ENCODE measurements at regions not wholly inside any gene's neighbourhood (a gene's known extent, or its start where the extent isn't known, plus 50 kb on each side); places are given as distances from the start of the nearest gene placed in this dataset.
"Not testable (repeated sequence)": the region's sequence is repeated elsewhere in the genome, so short reads cannot be mapped to it uniquely, and the experiment has no call there.

DNA sequence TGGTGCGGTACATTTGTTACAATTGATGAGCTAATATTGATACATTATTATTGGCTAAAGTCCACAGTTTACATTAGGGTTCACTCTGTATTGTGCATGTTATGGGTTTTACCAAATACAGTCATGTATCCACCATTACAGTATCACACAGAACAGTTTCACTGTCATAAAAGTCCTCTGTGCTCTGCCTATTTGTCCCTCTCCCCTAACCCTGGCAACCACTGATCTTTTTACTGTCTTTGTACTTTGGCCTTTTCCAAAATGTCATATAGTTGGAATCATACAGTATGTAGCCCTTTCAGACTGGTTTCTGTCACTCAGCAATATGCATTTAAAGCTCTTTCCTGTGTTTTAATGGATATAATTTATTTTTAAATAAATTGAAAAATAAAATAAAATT lies 83.1 kb upstream of the SLC4A7 start:
- H3K9ac ChIP-seq (ENCODE audit: low read length), result no peak overlapping the region
- H3K4me1 ChIP-seq (ENCODE audit: insufficient read depth, low read length), result peaks cover 39% of the 10 kb centered on the region
- no peaks in the 10 kb centered on the region for H3K27me3 ChIP-seq (ENCODE audit: control insufficient read depth in 1 of 2, insufficient read depth in 2 of 2, low read length in 2 of 2)
- H3K4me3 ChIP-seq (ENCODE audit: low read depth in 1 of 2, low read length in 2 of 2), result no peak overlapping the region
- H3K27ac ChIP-seq (ENCODE audit: low read depth, low read length), result no peak overlapping the region
- H3K9me3 ChIP-seq (ENCODE audit: low read length), result no peaks in the 10 kb centered on the region
- no peaks in the 10 kb centered on the region for H3K36me3 ChIP-seq (ENCODE audit: insufficient read depth, low read length)

DNA sequence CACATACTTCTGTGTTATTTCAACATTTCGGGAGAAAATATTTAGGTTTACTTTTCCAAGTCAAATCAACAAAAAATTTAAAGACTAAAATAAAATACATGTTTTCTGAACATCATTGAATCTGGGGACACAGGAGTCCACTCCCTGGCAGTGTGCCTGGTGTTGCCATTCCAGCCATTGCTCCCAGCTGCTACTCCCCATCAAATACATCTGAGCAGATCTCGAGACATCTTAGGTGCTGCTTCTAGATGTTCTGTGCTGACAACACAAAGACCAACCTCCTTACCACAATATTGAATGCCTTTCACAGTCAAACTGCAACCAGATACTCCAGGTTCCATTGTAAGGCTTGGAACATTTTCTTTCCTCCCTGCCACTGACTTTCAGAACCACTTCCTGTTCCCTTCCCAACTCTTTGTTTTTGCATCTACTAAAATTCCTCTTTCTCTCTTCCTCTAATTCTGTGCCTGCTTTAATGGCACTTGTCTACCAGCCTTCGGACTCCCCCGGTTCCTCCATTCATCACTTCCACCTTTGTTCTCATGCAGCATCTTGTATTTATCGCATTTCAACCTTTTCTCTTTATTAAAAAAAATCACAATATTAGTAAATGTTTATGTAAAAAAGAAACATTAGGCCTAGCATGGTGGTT lies 81.1 kb upstream of the SLC4A7 start:
- Histone ChIP-seq H3K4me1 (ENCODE audit: insufficient read depth, low read length) (peaks cover 24% of the 10 kb centered on the region), H3K36me3 (ENCODE audit: insufficient read depth, low read length) (no peaks in the 10 kb centered on the region), H3K9me3 (ENCODE audit: low read length) (no peaks in the 10 kb centered on the region), H3K9ac (ENCODE audit: low read length) (no peak overlapping the region), H3K27me3 (ENCODE audit: control insufficient read depth in 1 of 2, insufficient read depth in 2 of 2, low read length in 2 of 2) (no peaks in the 10 kb centered on the region), H3K27ac (ENCODE audit: low read depth, low read length) (peak overlapping the region; percentile 7), H3K4me3 (ENCODE audit: low read depth in 1 of 2, low read length in 2 of 2) (no peak overlapping the region)

DNA sequence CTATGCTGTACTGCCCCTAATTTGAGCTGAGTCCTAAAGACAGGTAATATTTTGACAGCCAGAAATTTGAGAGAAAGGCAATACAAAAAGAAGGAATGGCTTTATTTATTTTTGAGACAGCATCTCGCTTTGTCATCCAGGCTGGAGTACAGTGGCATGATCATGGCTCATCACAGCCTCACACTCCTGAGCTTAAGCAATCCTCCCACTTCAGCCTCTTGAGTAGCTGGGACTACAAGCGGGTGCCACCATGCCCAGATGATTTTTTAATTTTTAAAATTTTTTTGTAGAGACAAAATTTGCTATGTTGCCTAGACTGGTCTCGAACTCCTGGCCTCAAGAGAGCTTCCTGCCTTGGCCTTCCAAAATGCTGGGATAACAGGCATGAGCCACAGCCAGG lies 77.4 kb upstream of the SLC4A7 start:
- no peak overlapping the region for H3K4me3 ChIP-seq (ENCODE audit: low read depth in 1 of 2, low read length in 2 of 2)
- peaks cover 24% of the 10 kb centered on the region for H3K4me1 ChIP-seq (ENCODE audit: insufficient read depth, low read length)
- H3K36me3 ChIP-seq (ENCODE audit: insufficient read depth, low read length), result no peaks in the 10 kb centered on the region
- no peak overlapping the region for H3K27ac ChIP-seq (ENCODE audit: low read depth, low read length)
- H3K27me3 ChIP-seq (ENCODE audit: control insufficient read depth in 1 of 2, insufficient read depth in 2 of 2, low read length in 2 of 2), result no peaks in the 10 kb centered on the region
- H3K9ac ChIP-seq (ENCODE audit: low read length), result no peak overlapping the region
- H3K9me3 ChIP-seq (ENCODE audit: low read length), result no peaks in the 10 kb centered on the region

DNA sequence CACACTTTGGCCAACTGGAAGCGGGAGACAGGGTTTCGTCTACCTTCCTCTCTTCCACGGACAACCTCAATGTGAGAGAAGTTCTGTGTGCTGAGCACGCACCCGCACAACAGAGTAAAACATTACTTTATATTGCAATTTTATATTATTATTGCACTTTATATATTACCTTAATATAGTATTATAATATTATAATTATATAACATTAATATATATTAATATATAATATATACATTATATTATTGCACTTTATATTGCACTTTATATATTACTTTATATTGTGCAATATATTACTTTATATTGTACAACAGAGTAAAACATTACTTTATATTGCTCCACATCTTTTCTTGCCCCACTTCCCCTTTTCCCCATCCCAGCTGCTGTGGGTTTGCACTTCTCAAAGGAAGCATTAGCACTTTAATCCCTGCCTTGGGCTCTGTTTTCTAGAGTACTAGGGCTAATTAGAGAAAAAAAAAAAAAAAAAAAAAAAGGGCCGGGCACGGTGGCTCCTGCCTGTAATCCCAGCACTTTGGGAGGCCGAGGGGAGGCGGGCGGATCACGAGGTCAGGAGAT lies 76.4 kb upstream of the SLC4A7 start:
- no peaks in the 10 kb centered on the region for H3K27me3 ChIP-seq (ENCODE audit: control insufficient read depth in 1 of 2, insufficient read depth in 2 of 2, low read length in 2 of 2)
- no peaks in the 10 kb centered on the region for H3K36me3 ChIP-seq (ENCODE audit: insufficient read depth, low read length)
- H3K4me1 ChIP-seq (ENCODE audit: insufficient read depth, low read length), result peaks cover 24% of the 10 kb centered on the region
- H3K9me3 ChIP-seq (ENCODE audit: low read length), result no peaks in the 10 kb centered on the region
- no peak overlapping the region for H3K27ac ChIP-seq (ENCODE audit: low read depth, low read length)
- H3K9ac ChIP-seq (ENCODE audit: low read length), result no peak overlapping the region
- H3K4me3 ChIP-seq (ENCODE audit: low read depth in 1 of 2, low read length in 2 of 2), result no peak overlapping the region

DNA sequence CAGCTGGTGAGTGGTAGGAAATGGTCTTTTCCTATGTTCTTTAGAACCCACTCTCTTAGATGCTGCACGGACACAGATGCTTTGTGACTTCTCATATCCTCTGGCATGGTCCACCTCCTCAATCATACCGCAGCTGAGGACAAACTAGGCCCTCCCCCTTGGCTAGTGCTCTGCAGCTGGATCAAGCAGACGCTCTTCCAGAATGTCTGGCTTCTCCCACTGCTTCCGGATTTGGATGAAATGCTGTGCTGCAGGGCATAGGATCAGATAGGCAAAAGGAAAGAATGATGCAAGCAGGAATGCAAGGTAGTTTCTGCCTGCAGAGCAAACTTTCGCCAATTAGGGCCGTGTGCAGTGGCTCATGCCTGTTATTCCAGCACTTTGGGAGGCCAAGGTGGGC lies 75.7 kb upstream of the SLC4A7 start:
- no peak overlapping the region for H3K27ac ChIP-seq (ENCODE audit: low read depth, low read length)
- no peak overlapping the region for H3K9ac ChIP-seq (ENCODE audit: low read length)
- no peak overlapping the region for H3K4me3 ChIP-seq (ENCODE audit: low read depth in 1 of 2, low read length in 2 of 2)
- H3K27me3 ChIP-seq (ENCODE audit: control insufficient read depth in 1 of 2, insufficient read depth in 2 of 2, low read length in 2 of 2), result no peaks in the 10 kb centered on the region
- H3K9me3 ChIP-seq (ENCODE audit: low read length), result no peaks in the 10 kb centered on the region
- H3K4me1 ChIP-seq (ENCODE audit: insufficient read depth, low read length), result peaks cover 20% of the 10 kb centered on the region
- no peaks in the 10 kb centered on the region for H3K36me3 ChIP-seq (ENCODE audit: insufficient read depth, low read length)

DNA sequence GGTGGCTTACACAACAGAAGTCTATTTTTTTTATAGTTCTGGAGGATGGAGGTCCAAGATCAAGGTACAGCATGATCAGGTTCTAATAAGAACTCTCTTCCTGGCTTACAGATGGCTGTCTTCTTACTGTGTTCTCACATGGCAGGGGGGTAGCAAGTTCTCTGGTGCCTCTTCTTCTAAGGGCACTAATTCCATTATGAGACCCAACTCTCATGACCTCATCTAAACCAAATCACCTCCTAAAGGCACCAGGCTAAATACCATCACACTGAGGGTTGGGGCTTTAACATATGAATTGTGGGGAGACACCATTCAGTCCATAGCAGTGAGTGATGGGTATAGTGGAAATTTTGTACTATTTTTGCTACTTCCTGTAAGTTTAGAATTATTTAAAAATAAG lies 75.2 kb upstream of the SLC4A7 start:
- Histone ChIP-seq H3K4me1 (ENCODE audit: insufficient read depth, low read length) (peaks cover 20% of the 10 kb centered on the region), H3K4me3 (ENCODE audit: low read depth in 1 of 2, low read length in 2 of 2) (no peak overlapping the region), H3K9me3 (ENCODE audit: low read length) (no peaks in the 10 kb centered on the region), H3K27ac (ENCODE audit: low read depth, low read length) (no peak overlapping the region), H3K27me3 (ENCODE audit: control insufficient read depth in 1 of 2, insufficient read depth in 2 of 2, low read length in 2 of 2) (no peaks in the 10 kb centered on the region), H3K36me3 (ENCODE audit: insufficient read depth, low read length) (no peaks in the 10 kb centered on the region), H3K9ac (ENCODE audit: low read length) (no peak overlapping the region)

DNA sequence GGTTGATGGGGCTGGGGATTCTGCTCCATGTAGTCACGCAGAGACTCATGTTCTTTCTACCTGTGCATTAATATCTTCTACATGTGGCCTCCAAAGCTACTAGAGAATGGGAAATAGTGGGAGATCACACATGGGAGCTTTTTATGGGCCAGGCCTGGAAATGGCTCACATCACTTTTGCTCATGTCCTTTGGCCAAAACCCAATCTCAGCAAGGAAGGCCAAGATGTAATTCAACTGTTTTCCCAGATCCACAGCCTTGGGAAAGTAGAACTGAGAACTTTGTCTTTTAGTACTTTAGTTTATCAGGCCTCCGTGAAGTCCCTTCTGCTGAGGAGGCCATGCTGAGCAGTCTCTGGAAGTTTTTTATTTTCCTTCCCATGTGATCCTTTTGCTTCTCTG lies 73.2 kb upstream of the SLC4A7 start:
- Histone ChIP-seq H3K9me3 (ENCODE audit: low read length) (no peaks in the 10 kb centered on the region), H3K27me3 (ENCODE audit: control insufficient read depth in 1 of 2, insufficient read depth in 2 of 2, low read length in 2 of 2) (no peaks in the 10 kb centered on the region), H3K4me3 (ENCODE audit: low read depth in 1 of 2, low read length in 2 of 2) (no peak overlapping the region), H3K4me1 (ENCODE audit: insufficient read depth, low read length) (peaks cover 14% of the 10 kb centered on the region), H3K27ac (ENCODE audit: low read depth, low read length) (peak overlapping the region; percentile 24), H3K9ac (ENCODE audit: low read length) (no peak overlapping the region), H3K36me3 (ENCODE audit: insufficient read depth, low read length) (no peaks in the 10 kb centered on the region)

DNA sequence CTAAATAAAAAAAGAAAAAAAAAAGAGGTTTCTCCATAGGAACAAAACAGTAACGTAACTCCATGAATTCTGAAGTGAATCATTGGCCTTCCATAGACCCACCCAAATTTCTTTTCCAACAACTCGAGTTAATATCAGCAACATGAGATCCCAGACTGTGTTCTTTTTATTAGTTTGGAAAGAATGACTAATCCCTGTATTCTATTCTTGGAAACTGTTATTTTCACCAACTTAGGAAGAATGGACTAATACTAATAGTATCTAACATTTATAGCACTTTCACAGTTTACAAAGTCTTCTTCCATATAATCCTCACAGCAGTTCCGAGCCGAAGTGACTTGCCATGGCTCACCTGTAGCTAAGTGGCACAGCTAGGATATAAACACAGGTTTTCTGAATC lies 72.7 kb upstream of the SLC4A7 start:
- Histone ChIP-seq H3K36me3 (ENCODE audit: insufficient read depth, low read length) (no peaks in the 10 kb centered on the region), H3K27me3 (ENCODE audit: control insufficient read depth in 1 of 2, insufficient read depth in 2 of 2, low read length in 2 of 2) (no peaks in the 10 kb centered on the region), H3K4me1 (ENCODE audit: insufficient read depth, low read length) (peaks cover 14% of the 10 kb centered on the region), H3K27ac (ENCODE audit: low read depth, low read length) (peak overlapping the region; percentile 24), H3K9me3 (ENCODE audit: low read length) (no peaks in the 10 kb centered on the region), H3K4me3 (ENCODE audit: low read depth in 1 of 2, low read length in 2 of 2) (no peak overlapping the region), H3K9ac (ENCODE audit: low read length) (no peak overlapping the region)

DNA sequence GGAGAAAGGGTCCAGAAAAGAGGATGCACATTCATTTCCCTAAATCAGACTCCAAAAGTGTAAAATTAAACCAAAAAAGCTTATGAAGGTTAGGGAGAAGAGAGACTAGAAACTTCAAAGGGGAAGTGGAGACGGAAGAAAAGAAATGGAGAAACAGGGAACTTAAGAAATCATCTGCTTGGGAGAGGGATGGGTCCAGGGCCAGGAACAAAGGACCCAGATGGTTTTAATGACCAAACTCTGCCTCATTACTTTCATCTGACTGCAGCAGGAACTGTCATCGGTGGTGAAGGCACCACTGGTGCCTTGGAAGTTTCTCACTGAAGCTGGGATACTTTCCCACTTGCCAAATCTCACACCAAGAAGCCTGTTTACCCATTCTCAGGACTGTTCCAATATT lies 70.5 kb upstream of the SLC4A7 start:
- Histone ChIP-seq H3K27me3 (ENCODE audit: control insufficient read depth in 1 of 2, insufficient read depth in 2 of 2, low read length in 2 of 2) (no peaks in the 10 kb centered on the region), H3K4me3 (ENCODE audit: low read depth in 1 of 2, low read length in 2 of 2) (no peak overlapping the region), H3K27ac (ENCODE audit: low read depth, low read length) (no peak overlapping the region), H3K9me3 (ENCODE audit: low read length) (no peaks in the 10 kb centered on the region), H3K9ac (ENCODE audit: low read length) (no peak overlapping the region), H3K4me1 (ENCODE audit: insufficient read depth, low read length) (peaks cover 8% of the 10 kb centered on the region), H3K36me3 (ENCODE audit: insufficient read depth, low read length) (no peaks in the 10 kb centered on the region)

DNA sequence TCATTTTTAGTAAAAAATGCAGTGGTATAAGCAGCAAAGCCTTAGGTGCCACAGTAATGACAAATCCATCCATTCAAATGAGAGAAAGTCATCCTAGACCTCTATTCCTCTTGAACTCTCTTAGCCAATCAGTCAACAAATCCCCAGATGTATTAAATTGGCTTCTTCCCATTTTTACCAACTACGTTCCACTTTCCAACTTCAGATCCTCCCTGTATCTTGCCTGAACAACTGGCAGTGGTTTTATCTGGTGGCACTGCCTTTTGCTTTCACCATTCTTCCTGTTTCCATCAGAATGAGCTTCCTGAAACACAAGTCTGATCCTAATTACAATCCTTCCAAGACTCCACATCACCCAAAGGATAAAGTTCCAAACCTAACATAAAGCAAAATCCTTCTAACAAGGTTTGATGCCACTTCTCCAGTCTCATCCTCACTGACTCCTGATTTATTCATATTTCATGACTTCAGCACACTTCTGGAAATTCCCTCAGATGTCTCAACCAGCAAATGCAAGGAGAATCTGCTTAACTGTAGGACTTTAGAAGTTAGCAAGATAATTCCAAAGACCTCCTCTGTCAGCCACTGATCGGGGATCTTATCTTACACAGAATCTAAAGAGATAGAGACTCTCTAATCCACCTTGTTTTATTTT lies 69.8 kb upstream of the SLC4A7 start:
- Histone ChIP-seq H3K27me3 (ENCODE audit: control insufficient read depth in 1 of 2, insufficient read depth in 2 of 2, low read length in 2 of 2) (no peaks in the 10 kb centered on the region), H3K4me3 (ENCODE audit: low read depth in 1 of 2, low read length in 2 of 2) (no peak overlapping the region), H3K9me3 (ENCODE audit: low read length) (no peaks in the 10 kb centered on the region), H3K27ac (ENCODE audit: low read depth, low read length) (no peak overlapping the region), H3K4me1 (ENCODE audit: insufficient read depth, low read length) (peaks cover 4% of the 10 kb centered on the region), H3K36me3 (ENCODE audit: insufficient read depth, low read length) (no peaks in the 10 kb centered on the region), H3K9ac (ENCODE audit: low read length) (no peak overlapping the region)

DNA sequence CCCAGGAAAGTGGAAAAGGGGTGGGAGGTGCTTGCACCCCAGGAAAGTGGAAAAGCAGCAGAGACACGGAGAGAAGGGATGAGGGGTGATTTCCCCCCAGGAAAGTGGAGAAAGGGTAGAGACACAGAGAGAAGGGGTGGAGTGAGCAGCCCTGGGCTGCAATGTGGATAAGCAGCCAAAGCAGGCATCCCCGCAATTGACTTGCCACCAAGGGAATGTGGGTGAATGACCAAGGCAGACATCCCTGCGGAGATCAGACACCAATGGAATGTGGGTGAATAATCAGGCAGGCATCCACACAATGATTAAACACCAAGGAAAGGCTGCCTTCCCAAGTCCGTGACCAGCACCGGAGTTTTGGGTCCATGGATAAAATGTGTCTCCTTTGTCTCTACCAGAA lies 68.5 kb upstream of the SLC4A7 start:
- not testable (repeated sequence) for H3K36me3 ChIP-seq (ENCODE audit: insufficient read depth, low read length); H3K9me3 ChIP-seq (ENCODE audit: low read length); H3K4me3 ChIP-seq (ENCODE audit: low read depth in 1 of 2, low read length in 2 of 2); H3K27me3 ChIP-seq (ENCODE audit: control insufficient read depth in 1 of 2, insufficient read depth in 2 of 2, low read length in 2 of 2); H3K4me1 ChIP-seq (ENCODE audit: insufficient read depth, low read length); H3K27ac ChIP-seq (ENCODE audit: low read depth, low read length); H3K9ac ChIP-seq (ENCODE audit: low read length)

DNA sequence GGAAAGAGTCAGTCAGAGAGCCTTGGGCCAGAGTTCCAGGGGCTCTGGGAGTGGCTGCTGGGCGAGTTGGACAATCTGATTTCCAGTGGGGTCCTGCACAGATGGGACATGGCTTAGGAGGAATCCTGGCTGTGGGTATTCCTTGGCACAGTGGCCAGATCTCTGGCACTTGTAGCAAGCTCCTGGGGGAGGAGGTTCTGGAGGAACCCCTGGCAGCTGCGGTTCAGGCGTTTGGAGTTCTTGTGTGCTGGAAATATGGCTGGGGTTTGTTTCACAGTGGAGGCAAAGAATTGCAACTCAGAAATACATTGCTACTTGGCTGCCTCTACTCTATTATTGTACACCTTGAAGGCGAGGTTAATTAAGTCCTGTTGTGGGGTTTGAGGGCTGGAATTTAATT lies 67.2 kb upstream of the SLC4A7 start:
- H3K27ac ChIP-seq (ENCODE audit: low read depth, low read length); H3K4me3 ChIP-seq (ENCODE audit: low read depth in 1 of 2, low read length in 2 of 2); H3K27me3 ChIP-seq (ENCODE audit: control insufficient read depth in 1 of 2, insufficient read depth in 2 of 2, low read length in 2 of 2); H3K36me3 ChIP-seq (ENCODE audit: insufficient read depth, low read length); H3K4me1 ChIP-seq (ENCODE audit: insufficient read depth, low read length); H3K9ac ChIP-seq (ENCODE audit: low read length); H3K9me3 ChIP-seq (ENCODE audit: low read length): not testable (repeated sequence)
